Suppressor macrophage treated with lipopolysaccharide for 1 hour (primary cell): ENCODE measurements at regions not wholly inside any gene's neighbourhood (a gene's known extent, or its start where the extent isn't known, plus 50 kb on each side); places are given as distances from the start of the nearest gene placed in this dataset.

Experiments used
- DNase-seq, 3 donors: peaks; one replicate each; pipeline ENCODE4 v3.0.0-alpha.2; 2020 to 2022

- DNase-seq: no peak
Observed at GRCh38 chr4:142974328-142974727, 128.2 kb upstream of the INPP4B start.

DNA sequence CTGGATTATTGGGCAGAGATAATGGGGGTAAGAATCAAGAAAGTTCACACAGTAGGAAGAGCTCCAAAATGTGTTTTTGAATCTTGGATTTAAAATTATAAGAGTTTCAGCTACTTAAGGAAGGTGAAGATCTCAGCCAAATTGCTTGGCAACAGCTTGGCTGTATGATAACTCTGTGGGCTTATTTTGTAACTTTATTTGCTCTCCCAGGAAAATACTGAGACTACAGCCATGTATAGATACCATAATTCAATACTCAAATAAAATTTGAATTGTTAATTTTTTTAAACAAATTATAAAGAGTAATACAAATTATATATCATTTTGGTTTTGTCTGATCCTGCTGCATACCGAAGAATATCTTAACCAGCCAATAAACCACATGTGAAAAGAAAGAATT is 129.5 kb upstream of the INPP4B start:
- DNase-seq: no peak

- DNase-seq: no peak
Observed at GRCh38 chr4:142976482-142976881, 130.4 kb upstream of the INPP4B start.

DNA sequence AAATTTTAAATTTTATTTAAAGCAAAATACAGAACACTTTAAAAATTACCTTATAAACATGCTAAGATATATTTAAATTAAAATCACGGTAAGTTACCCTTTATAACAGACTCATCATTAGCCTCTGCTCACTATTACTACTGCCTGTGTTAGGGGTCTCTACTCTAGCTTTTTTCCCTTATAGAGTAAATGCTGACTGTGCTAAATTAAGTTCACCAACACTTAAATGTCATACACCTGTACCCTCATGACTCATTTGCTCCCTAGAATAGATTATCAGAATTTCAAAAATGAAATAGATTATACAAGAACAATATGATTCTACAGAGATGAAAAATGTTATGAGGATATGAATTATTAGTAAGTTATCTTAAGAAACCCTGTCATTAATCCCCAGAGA is 131.1 kb upstream of the INPP4B start:
- DNase-seq: no peak

DNA sequence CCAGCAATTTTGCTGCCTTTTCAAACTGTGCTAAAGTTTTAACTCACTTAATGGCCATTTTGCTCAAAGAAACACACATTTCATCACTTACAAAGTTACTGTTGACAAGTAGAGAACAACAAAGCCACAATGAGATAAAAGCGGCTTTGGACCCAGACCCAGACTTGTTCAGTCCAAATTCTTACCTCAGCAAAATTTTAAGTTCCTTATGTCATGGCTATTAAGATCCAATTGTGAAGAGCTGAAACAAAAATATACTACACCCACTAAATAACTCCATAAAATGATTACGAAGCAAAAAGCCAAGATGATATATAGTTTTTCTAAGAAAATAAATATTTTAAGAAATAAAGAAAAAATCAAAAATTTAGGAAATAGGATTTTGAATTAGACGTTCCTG is 137.0 kb upstream of the INPP4B start:
- DNase-seq: no peak

DNA sequence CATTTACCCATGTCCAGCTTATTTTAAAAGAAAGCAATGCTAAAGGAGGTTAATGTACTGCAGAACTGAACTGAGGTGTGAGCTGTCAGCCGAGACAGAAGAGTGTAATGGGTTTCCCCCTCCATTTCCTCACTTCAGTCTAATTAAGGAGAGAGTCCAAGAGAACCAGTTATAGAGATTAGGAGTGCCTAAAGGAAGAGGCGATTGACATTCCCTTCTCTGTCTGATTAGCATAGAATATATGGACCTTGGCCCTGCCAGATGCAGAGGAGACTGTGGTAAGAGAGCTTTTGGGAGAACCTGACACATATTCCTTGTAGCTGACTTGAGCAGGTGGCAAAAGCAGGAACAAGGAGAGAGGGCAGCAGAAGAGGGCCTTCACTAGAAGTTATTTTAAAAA is 137.5 kb upstream of the INPP4B start:
- no peak for DNase-seq

- peak in 2 of 3 donors; percentile 15 to 27 for DNase-seq
Observed at GRCh38 chr4:142984871-142985585, 138.9 kb upstream of the INPP4B start.

- DNase-seq: no peak
Observed at GRCh38 chr4:143016171-143016570, 168.5 kb upstream of the USP38 start.

DNA sequence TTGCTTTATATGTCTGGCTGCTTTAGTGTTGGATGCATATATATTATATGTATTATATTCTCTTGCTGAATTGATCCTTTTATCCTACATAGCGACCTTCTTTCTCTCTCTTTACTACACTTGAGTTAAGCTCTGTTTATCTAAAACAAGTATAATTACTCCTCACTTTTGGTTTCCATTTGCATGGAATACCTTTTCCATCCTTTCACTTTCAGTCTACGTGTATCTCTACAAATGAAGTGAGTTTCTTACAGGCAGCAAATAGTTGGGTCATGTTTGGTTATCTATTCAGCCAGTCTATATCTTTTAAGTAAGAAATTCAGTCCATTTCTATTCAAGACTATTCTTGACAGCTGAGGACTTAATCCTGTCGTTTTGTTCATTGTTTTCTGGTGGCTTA is 167.5 kb upstream of the USP38 start:
- no peak for DNase-seq

- no peak for DNase-seq
Observed at GRCh38 chr4:143019351-143019750, 165.4 kb upstream of the USP38 start.

DNA sequence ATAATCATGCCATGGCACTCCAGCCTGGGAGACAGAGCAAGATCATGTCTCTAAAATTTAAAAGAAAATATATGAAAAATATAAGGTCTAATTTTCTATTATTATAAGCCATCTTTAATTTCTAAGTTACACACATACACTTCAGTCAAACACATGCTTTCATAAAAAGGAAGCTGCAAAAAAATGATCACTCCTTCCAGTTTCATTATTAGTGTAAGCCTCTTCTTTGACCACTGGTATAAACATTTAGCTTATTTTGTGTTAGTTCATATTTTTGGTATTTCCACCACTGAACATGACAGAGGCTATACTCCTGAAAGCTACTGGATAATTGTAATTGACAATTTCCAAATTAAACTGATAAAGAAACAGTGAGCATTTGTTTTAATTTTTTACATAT is 163.3 kb upstream of the USP38 start:
- peak; percentile 41 to 78 (median 77) for DNase-seq

- peak; percentile 6 to 43 (median 35) for DNase-seq
Observed at GRCh38 chr4:143023239-143023918, 161.3 kb upstream of the USP38 start.

DNA sequence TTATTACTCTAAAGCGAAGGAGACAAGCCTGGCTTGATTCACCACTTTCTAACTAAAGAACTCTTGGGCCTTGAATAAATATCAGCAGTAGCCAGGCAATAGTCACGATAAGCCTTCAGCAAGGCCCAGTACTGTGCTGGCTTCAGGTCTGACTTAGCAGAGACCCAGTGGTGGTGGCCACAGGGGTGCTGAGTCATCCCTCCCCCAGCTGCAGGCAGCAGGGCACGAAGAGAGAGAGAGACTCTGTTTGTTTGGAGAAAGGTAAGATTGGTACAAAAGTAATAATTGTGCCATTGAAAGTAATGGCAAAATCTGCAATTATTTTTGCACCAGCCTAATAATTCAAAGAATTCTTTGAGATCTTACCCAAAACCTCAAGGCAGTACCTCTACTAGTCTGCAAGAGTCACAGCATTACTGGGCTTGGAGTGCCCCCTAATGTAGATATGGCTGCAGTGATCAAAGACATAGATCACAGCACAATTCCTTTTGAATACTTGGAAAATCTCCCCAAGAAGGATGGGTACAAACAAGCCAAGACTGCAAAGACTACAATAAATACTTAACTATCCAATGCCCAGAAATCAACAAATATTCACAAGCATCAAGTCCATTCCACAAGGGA is 159.5 kb upstream of the USP38 start:
- peak; percentile 38 to 53 (median 52) for DNase-seq

- no peak for DNase-seq
Observed at GRCh38 chr4:143026459-143027170, 158.1 kb upstream of the USP38 start.

GRCh38 chr4:143035661-143036060 is 149.1 kb upstream of the USP38 start:
- DNase-seq: no peak

GRCh38 chr4:143036443-143036842 is 148.3 kb upstream of the USP38 start:
- no peak for DNase-seq

GRCh38 chr4:143046454-143046853 is 138.3 kb upstream of the USP38 start:
- DNase-seq: no peak

GRCh38 chr4:143046906-143047305 is 137.8 kb upstream of the USP38 start:
- no peak for DNase-seq

DNA sequence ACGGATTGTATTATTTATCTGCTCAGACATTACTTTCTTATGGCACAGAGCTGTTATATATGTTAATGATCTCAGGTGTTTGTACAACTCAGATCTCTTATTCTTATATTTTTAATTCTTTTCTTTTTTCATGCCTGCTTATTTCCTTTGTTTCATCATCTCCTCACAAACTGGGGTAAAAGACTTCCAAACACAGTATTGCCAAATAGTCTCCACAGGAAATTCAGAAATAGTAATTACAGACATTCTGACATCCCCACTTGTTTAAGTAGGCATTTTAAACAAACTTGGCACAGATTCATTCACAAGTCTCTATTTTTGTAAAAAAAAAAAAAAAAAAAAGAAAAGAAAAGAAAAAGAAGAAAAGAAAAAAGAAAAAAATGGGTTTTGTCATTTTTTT is 129.7 kb upstream of the USP38 start:
- DNase-seq: peak in 1 of 3 donors; percentile 30

- no peak for DNase-seq
Observed at GRCh38 chr4:143055997-143056396, 128.7 kb upstream of the USP38 start.

- DNase-seq: no peak
Observed at GRCh38 chr4:143071351-143071750, 113.4 kb upstream of the USP38 start.

DNA sequence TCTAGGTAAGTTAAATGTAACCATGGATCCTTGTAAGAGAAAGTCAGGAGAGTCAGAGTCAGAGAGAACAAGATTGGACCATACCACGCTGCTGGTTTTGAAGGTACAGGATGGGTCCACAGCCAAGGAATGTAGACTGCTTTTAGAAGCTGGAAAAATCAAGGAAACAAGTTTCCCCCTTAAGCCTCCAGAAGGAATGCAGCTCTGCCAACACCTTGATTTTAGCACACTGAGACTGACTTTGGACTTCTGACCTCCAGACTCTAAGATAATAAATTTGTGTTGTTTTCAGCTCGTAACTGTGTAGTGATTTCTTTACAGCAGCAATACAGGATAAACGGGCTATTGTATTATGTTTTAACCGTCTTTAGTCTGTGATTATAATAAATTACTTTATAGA is 108.0 kb upstream of the USP38 start:
- no peak for DNase-seq

GRCh38 chr4:143082701-143083100 is 102.0 kb upstream of the USP38 start:
- no peak for DNase-seq
